T-cell (primary cell): ENCODE measurements at regions not wholly inside any gene's neighbourhood (a gene's known extent, or its start where the extent isn't known, plus 50 kb on each side); places are given as distances from the start of the nearest gene placed in this dataset.
"Not testable (repeated sequence)": the region's sequence is repeated elsewhere in the genome, so short reads cannot be mapped to it uniquely, and the experiment has no call there.

ENCODE experiments used
- ATAC-seq, 4 experiments: fragments of 200-7000 bp in 3 of 4; fragments of 150-1000 bp in 1 of 4; cut with Tn5 transposase; replicated peaks in 1 of 4; 1 replicate in 3 of 4; 2 replicates in 1 of 4; pipeline ENCODE4 v1.10.0; 2021; ENCODE audit warnings: moderate library complexity in 3 of 4, mild to moderate bottlenecking in 2 of 4, moderate number of reproducible peaks in 1 of 4
- CTCF ChIA-PET, 2 donors: fragments of 300-600 bp; sonication (Branson Sonifier 250); formaldehyde crosslinking; loops; one replicate each; lab custom pipeline; 2022; ENCODE audit warnings: antibody characterized with exemption in 2 of 2; lab: Charles Lee
- POLR2A ChIA-PET, 2 donors: fragments of 300-600 bp; sonication (Branson Sonifier 250); formaldehyde crosslinking; loops; one replicate each; lab custom pipeline; 2022; ENCODE audit warnings: antibody characterized with exemption in 2 of 2; lab: Charles Lee
- DNase-seq, 35 experiments: peaks; one replicate each; pipeline versions ENCODE4 v3.0.0 to v3.0.0-alpha.2; 2013 to 2023
- H3K27ac ChIP-seq: one replicate; pipeline ENCODE4 v1.5.1; 2013; ENCODE audit warnings: low read length
- H3K27me3 ChIP-seq, 2 experiments: replicated peaks in 1 of 2; 1 replicate in 1 of 2; 2 replicates in 1 of 2; pipeline versions ENCODE4 v1.6.1 to v1.7.0; 2013; ENCODE audit warnings: low read length in 1 of 2, mixed read lengths in 1 of 2; ENCODE audit not compliant: control insufficient read depth in 2 of 2, insufficient read depth in 2 of 2; ENCODE audit errors: extremely low read depth in 1 of 2
- H3K36me3 ChIP-seq, 2 donors: 1 replicate in 1 of 2; 2 replicates in 1 of 2; pipeline versions ENCODE4 v1.6.1 to v1.7.0; 2013; ENCODE audit warnings: low read length in 1 of 2; ENCODE audit not compliant: control insufficient read depth in 2 of 2, insufficient read depth in 1 of 2; ENCODE audit errors: extremely low read depth in 1 of 2
- H3K4me1 ChIP-seq, 2 experiments: 1 replicate in 1 of 2; 2 replicates in 1 of 2; pipeline versions ENCODE4 v1.6.1 to v1.7.0; 2013; ENCODE audit warnings: low read length in 2 of 2, mixed read lengths in 1 of 2; ENCODE audit not compliant: insufficient read depth in 2 of 2, control insufficient read depth in 1 of 2; ENCODE audit errors: extremely low read depth in 1 of 2
- H3K4me3 ChIP-seq, 2 donors: 1 replicate in 1 of 2; 2 replicates in 1 of 2; pipeline versions ENCODE4 v1.5.1 to v1.7.0; 2013; ENCODE audit warnings: mild to moderate bottlenecking in 2 of 2, low read length in 1 of 2, moderate library complexity in 1 of 2; ENCODE audit not compliant: control insufficient read depth in 1 of 2; ENCODE audit errors: extremely low read depth in 1 of 2
- H3K9me3 ChIP-seq: 2 replicates; pipeline ENCODE4 v1.7.0; 2013
- H3K27ac Mint-ChIP-seq, 2 donors: one replicate each; pipeline ENCODE4 v1.8.0; 2020 to 2021; ENCODE audit warnings: mild to moderate bottlenecking in 2 of 2, mixed read lengths in 2 of 2
- H3K27me3 Mint-ChIP-seq, 2 donors: one replicate each; pipeline ENCODE4 v1.8.0; 2021 to 2022; ENCODE audit warnings: mixed read lengths in 2 of 2
- H3K36me3 Mint-ChIP-seq: one replicate; pipeline ENCODE4 v1.8.0; 2021; ENCODE audit warnings: mixed read lengths
- H3K4me1 Mint-ChIP-seq, 3 donors: one replicate each; pipeline ENCODE4 v1.8.0; 2020 to 2022; ENCODE audit warnings: mixed read lengths in 3 of 3, mild to moderate bottlenecking in 1 of 3
- H3K4me3 Mint-ChIP-seq, 3 donors: one replicate each; pipeline ENCODE4 v1.8.0; 2020 to 2022; ENCODE audit warnings: mild to moderate bottlenecking in 3 of 3, mixed read lengths in 3 of 3, moderate library complexity in 3 of 3
- H3K9me3 Mint-ChIP-seq, 3 donors: one replicate each; pipeline ENCODE4 v1.8.0; 2020 to 2022; ENCODE audit warnings: mixed read lengths in 3 of 3
- WGBS: methylation state at CpG from one replicate; pipeline ENCODE4 v1.1.5; 2013; ENCODE audit warnings: missing lambda C conversion rate; ENCODE audit not compliant: insufficient coverage; 5-methylcytosine and 5-hydroxymethylcytosine counted together

DNA sequence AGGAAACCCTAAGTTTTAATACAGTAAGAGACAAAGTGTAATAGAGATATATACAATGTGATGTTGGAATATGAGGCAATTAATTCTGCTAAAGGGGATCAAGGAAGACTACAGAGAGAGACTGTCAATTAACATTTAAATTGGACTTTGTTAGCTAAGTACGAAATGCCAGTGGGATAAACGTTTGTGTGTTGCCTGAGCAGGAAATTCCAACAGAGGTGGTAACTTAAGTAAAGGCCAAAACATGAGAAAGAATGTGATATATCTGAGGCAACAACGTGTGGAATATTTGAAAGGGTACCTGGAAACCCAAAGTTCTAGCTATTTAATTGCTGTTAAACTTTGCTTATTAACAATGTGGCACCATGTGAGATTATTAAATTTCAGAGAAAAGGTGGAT is 1666.9 kb upstream of the WWC1 start:
- no peak for ATAC-seq
- no peak overlapping the region for H3K27ac ChIP-seq
- no peaks in the 10 kb centered on the region for H3K27me3 Mint-ChIP-seq
- H3K4me1 ChIP-seq = no peaks in the 10 kb centered on the region
- ChIA-PET CTCF (no interaction called here), POLR2A (no interaction called here)
- H3K27ac Mint-ChIP-seq = no peak overlapping the region
- WGBS = 13% methylated on average over 3 of the region's 3 CpGs
- no peak for DNase-seq
- no peaks in the 10 kb centered on the region for H3K36me3 ChIP-seq
- no peak overlapping the region for H3K4me3 Mint-ChIP-seq
- H3K9me3 ChIP-seq = no peaks in the 10 kb centered on the region
- no peaks in the 10 kb centered on the region for H3K27me3 ChIP-seq
- H3K4me3 ChIP-seq = no peak overlapping the region
- H3K9me3 Mint-ChIP-seq = peaks cover 7 to 17% (median 8%) of the 10 kb centered on the region in 3 donors
- no peaks in the 10 kb centered on the region for H3K4me1 Mint-ChIP-seq
- no peaks in the 10 kb centered on the region for H3K36me3 Mint-ChIP-seq

- Mint-ChIP-seq H3K4me3 (no peak overlapping the region), H3K27me3 (no peaks in the 10 kb centered on the region), H3K27ac (no peak overlapping the region), H3K4me1 (no peaks in the 10 kb centered on the region), H3K36me3 (no peaks in the 10 kb centered on the region), H3K9me3 (peaks cover 7 to 11% (median 10%) of the 10 kb centered on the region in 3 donors)
- ATAC-seq = no peak
- no peak overlapping the region for H3K4me3 ChIP-seq
- DNase-seq = no peak
- no peaks in the 10 kb centered on the region for H3K9me3 ChIP-seq
- H3K27ac ChIP-seq = no peak overlapping the region
- no peaks in the 10 kb centered on the region for H3K27me3 ChIP-seq
- H3K4me1 ChIP-seq = no peaks in the 10 kb centered on the region
- 93% methylated on average over 2 of the region's 6 CpGs for WGBS
- POLR2A ChIA-PET = no interaction called here
- H3K36me3 ChIP-seq = no peaks in the 10 kb centered on the region
- CTCF ChIA-PET = no interaction called here
These were observed 1666.1 kb upstream of the WWC1 start for GRCh38 chr5:166625210-166625865.

GRCh38 chr5:166637295-166637694 is 1654.2 kb upstream of the WWC1 start:
- WGBS = 100% methylated on average over 1 of the region's 1 CpG
- ChIA-PET POLR2A (no interaction called here), CTCF (no interaction called here)
- Mint-ChIP-seq H3K9me3 (peaks cover 12 to 35% (median 12%) of the 10 kb centered on the region in 3 donors), H3K4me1 (no peaks in the 10 kb centered on the region), H3K27ac (no peak overlapping the region), H3K27me3 (no peaks in the 10 kb centered on the region), H3K4me3 (no peak overlapping the region), H3K36me3 (no peaks in the 10 kb centered on the region)
- H3K27ac ChIP-seq = no peak overlapping the region
- H3K4me3 ChIP-seq = no peak overlapping the region
- H3K4me1 ChIP-seq = no peaks in the 10 kb centered on the region
- DNase-seq (no peak), ATAC-seq (no peak)
- no peaks in the 10 kb centered on the region for H3K9me3 ChIP-seq
- no peaks in the 10 kb centered on the region for H3K27me3 ChIP-seq
- H3K36me3 ChIP-seq = no peaks in the 10 kb centered on the region

DNA sequence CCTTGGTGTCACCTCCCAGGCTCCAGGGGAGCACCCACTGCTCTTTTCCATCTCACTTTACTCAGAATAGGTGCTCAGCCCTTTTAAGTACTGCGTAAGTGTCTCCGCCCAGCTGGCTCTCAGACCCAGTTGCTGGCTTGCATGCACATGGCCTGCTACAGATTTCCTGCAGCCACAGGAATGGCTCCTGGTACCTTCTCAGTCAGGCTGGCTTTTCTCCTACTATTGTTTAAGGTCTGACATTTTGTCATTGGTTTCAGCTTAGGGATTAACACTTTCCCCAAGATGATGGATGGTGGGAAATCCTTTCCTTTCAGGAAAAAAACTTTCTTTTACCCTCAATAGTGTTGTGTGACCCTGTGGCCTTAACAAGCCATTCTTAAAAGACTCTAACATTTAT is 1652.3 kb upstream of the WWC1 start:
- no peak for ATAC-seq
- Mint-ChIP-seq H3K27ac (no peak overlapping the region), H3K9me3 (peaks cover 5 to 36% (median 8%) of the 10 kb centered on the region in 3 donors), H3K4me3 (no peak overlapping the region), H3K36me3 (no peaks in the 10 kb centered on the region), H3K4me1 (no peaks in the 10 kb centered on the region), H3K27me3 (no peaks in the 10 kb centered on the region)
- POLR2A ChIA-PET = no interaction called here
- Histone ChIP-seq H3K27ac (no peak overlapping the region), H3K27me3 (no peaks in the 10 kb centered on the region), H3K36me3 (no peaks in the 10 kb centered on the region), H3K4me1 (no peaks in the 10 kb centered on the region), H3K4me3 (no peak overlapping the region), H3K9me3 (no peaks in the 10 kb centered on the region)
- CTCF ChIA-PET = no interaction called here
- no peak for DNase-seq
- WGBS = 100% methylated on average over 2 of the region's 2 CpGs

GRCh38 chr5:166640136-166640535 is 1651.3 kb upstream of the WWC1 start:
- H3K36me3 ChIP-seq, H3K9me3 ChIP-seq, H3K4me1 ChIP-seq, CTCF ChIA-PET, H3K4me3 Mint-ChIP-seq, H3K27me3 ChIP-seq, ATAC-seq, H3K4me1 Mint-ChIP-seq, H3K27ac ChIP-seq, H3K36me3 Mint-ChIP-seq, H3K27ac Mint-ChIP-seq, DNase-seq, H3K27me3 Mint-ChIP-seq, POLR2A ChIA-PET, H3K4me3 ChIP-seq: not testable (repeated sequence)
- no CpG with 5 or more reads among the region's 10 CpGs for WGBS
- peaks cover 8 to 35% (median 13%) of the 10 kb centered on the region in 3 donors for H3K9me3 Mint-ChIP-seq

GRCh38 chr5:166648736-166649135 is 1642.7 kb upstream of the WWC1 start:
- no peaks in the 10 kb centered on the region for H3K4me1 ChIP-seq
- no peak for DNase-seq
- no peaks in the 10 kb centered on the region for H3K36me3 ChIP-seq
- H3K4me3 ChIP-seq = no peak overlapping the region
- no peaks in the 10 kb centered on the region for H3K4me1 Mint-ChIP-seq
- no peaks in the 10 kb centered on the region for H3K36me3 Mint-ChIP-seq
- no peak overlapping the region for H3K27ac Mint-ChIP-seq
- H3K27me3 Mint-ChIP-seq = no peaks in the 10 kb centered on the region
- ChIA-PET CTCF (no interaction called here), POLR2A (no interaction called here)
- WGBS = 71% methylated on average over 1 of the region's 1 CpG
- no peak overlapping the region for H3K4me3 Mint-ChIP-seq
- ATAC-seq = no peak
- H3K9me3 ChIP-seq = peaks cover 2% of the 10 kb centered on the region
- no peak overlapping the region for H3K27ac ChIP-seq
- no peaks in the 10 kb centered on the region for H3K27me3 ChIP-seq
- peaks cover 9 to 16% (median 12%) of the 10 kb centered on the region in 3 donors for H3K9me3 Mint-ChIP-seq

- ChIA-PET CTCF (no interaction called here), POLR2A (no interaction called here)
- 25% methylated on average over 1 of the region's 1 CpG for WGBS
These were observed 1641.8 kb upstream of the WWC1 start for GRCh38 chr5:166649676-166650075.

More at GRCh38 chr5:166649676-166650075, 1641.8 kb upstream of the WWC1 start:
- no peak overlapping the region for H3K4me3 Mint-ChIP-seq
- no peak overlapping the region for H3K27ac Mint-ChIP-seq
- H3K9me3 Mint-ChIP-seq = peaks cover 10 to 12% (median 11%) of the 10 kb centered on the region in 3 donors
- Histone ChIP-seq H3K27me3 (no peaks in the 10 kb centered on the region), H3K36me3 (no peaks in the 10 kb centered on the region), H3K9me3 (peaks cover 2% of the 10 kb centered on the region), H3K4me1 (no peaks in the 10 kb centered on the region), H3K27ac (no peak overlapping the region), H3K4me3 (no peak overlapping the region)
- no peaks in the 10 kb centered on the region for H3K27me3 Mint-ChIP-seq
- no peaks in the 10 kb centered on the region for H3K4me1 Mint-ChIP-seq
- ATAC-seq = no peak
- H3K36me3 Mint-ChIP-seq = no peaks in the 10 kb centered on the region
- DNase-seq = no peak
